SK-N-SH (cell line): ENCODE measurements at regions not wholly inside any gene's neighbourhood (a gene's known extent, or its start where the extent isn't known, plus 50 kb on each side); places are given as distances from the start of the nearest gene placed in this dataset.

Experiments
- CTCF ChIA-PET: fragments of 300-600, 350-600 bp; formaldehyde crosslinking; extraction: SDS; loops from one replicate; lab custom pipeline; 2021; lab: Yijun Ruan, JAX
- POLR2A ChIA-PET: fragments of 350-600 bp; sonication (Branson Sonifier 250); formaldehyde crosslinking; extraction: SDS; loops from one replicate; lab custom pipeline; 2020; ENCODE audit warnings: antibody characterized with exemption, inconsistent platforms; lab: Yijun Ruan, JAX
- DNase-seq: peaks from one replicate; pipeline ENCODE4 v3.0.0; 2012
- H2AFZ ChIP-seq: fragments of 200-600 bp; sonication (generic); 2 replicates; pipeline ENCODE4 v1.8.1; 2016; ENCODE audit warnings: antibody characterized with exemption, mild to moderate bottlenecking, low read depth
- H3F3A ChIP-seq: fragments of 200-600 bp; sonication (generic); replicated peaks from 2 replicates; pipeline ENCODE3; 2016; ENCODE audit warnings: antibody characterized with exemption, mild to moderate bottlenecking; ENCODE audit not compliant: insufficient read depth
- H3K27ac ChIP-seq, 2 experiments: fragments of 200-500 bp in 1 of 2; fragments of 200-600 bp in 1 of 2; sonication (Bioruptor generic) in 1 of 2; sonication (generic), shearing (Covaris generic) in 1 of 2; 2 replicates each; pipeline versions ENCODE4 v1.5.1 to v1.6.1; 2014 to 2016; ENCODE audit warnings: low read depth in 2 of 2, inconsistent platforms in 1 of 2, low read length in 1 of 2, mild to moderate bottlenecking in 1 of 2, mixed read lengths in 1 of 2
- H3K27me3 ChIP-seq: fragments of 200-600 bp; sonication (generic), shearing (Covaris generic); 2 replicates; pipeline ENCODE4 v1.6.1; 2016; ENCODE audit warnings: mixed run types; ENCODE audit not compliant: insufficient read depth
- H3K36me3 ChIP-seq, 2 experiments: fragments of 200-500 bp in 1 of 2; fragments of 200-600 bp in 1 of 2; sonication (Bioruptor generic) in 1 of 2; sonication (generic) in 1 of 2; replicated peaks in 1 of 2; 2 replicates each; pipeline versions ENCODE3 to v1.5.1; 2014 to 2016; ENCODE audit warnings: low read length in 1 of 2, mild to moderate bottlenecking in 1 of 2; ENCODE audit not compliant: insufficient read depth in 2 of 2, control insufficient read depth in 1 of 2
- H3K4me1 ChIP-seq, 2 experiments: fragments of 200-500 bp in 1 of 2; fragments of 200-600 bp in 1 of 2; sonication (Bioruptor generic) in 1 of 2; sonication (generic), shearing (Covaris generic) in 1 of 2; 2 replicates each; pipeline versions ENCODE4 v1.5.1 to v1.6.1; 2014 to 2016; ENCODE audit warnings: low read depth in 1 of 2, low read length in 1 of 2, mixed run types in 1 of 2; ENCODE audit not compliant: insufficient read depth in 2 of 2, control insufficient read depth in 1 of 2
- H3K4me2 ChIP-seq: fragments of 200-600 bp; sonication (generic), shearing (Covaris generic); 2 replicates; pipeline ENCODE4 v1.6.1; 2017; ENCODE audit warnings: mixed run types
- H3K4me3 ChIP-seq, 2 experiments: fragments of 200-500 bp in 1 of 2; fragments of 200-600 bp in 1 of 2; sonication (Bioruptor generic) in 1 of 2; sonication (generic), shearing (Covaris generic) in 1 of 2; 2 replicates each; pipeline versions ENCODE4 v1.5.1 to v1.8.1; 2014 to 2016; ENCODE audit warnings: low read depth in 2 of 2, inconsistent platforms in 1 of 2, low read length in 1 of 2, mild to moderate bottlenecking in 1 of 2, mixed read lengths in 1 of 2, moderate library complexity in 1 of 2
- H3K79me2 ChIP-seq: fragments of 200-600 bp; sonication (generic); 2 replicates; pipeline ENCODE4 v1.8.1; 2017; ENCODE audit warnings: mild to moderate bottlenecking; ENCODE audit not compliant: insufficient read depth
- H3K9ac ChIP-seq: fragments of 200-600 bp; sonication (generic); 2 replicates; pipeline ENCODE4 v1.6.1; 2017; ENCODE audit warnings: mixed run types
- H3K9me2 ChIP-seq: fragments of 200-600 bp; sonication (generic); 2 replicates; pipeline ENCODE4 v1.6.1; 2017; ENCODE audit warnings: mixed run types
- H3K9me3 ChIP-seq: fragments of 200-600 bp; sonication (generic); 2 replicates; pipeline ENCODE4 v1.6.1; 2017; ENCODE audit warnings: mixed run types, mild to moderate bottlenecking, moderate library complexity
- H4K20me1 ChIP-seq: fragments of 200-600 bp; sonication (generic); 2 replicates; pipeline ENCODE4 v1.6.1; 2017; ENCODE audit warnings: mild to moderate bottlenecking, mixed run types; ENCODE audit not compliant: insufficient read depth
- ELF1 ChIP-seq: IDR thresholded peaks from 2 replicates; pipeline ENCODE4 v1.4.0; 2012
- FOSL2 ChIP-seq: IDR thresholded peaks from 2 replicates; pipeline ENCODE4 v1.4.0; 2012; ENCODE audit warnings: low read depth, mild to moderate bottlenecking, moderate library complexity, borderline replicate concordance
- GATA2 ChIP-seq: sonication (generic); formaldehyde crosslinking; IDR thresholded peaks from 2 replicates; pipeline ENCODE4 v1.5.0; 2020; ENCODE audit warnings: mild to moderate bottlenecking, missing genetic modification reagents
- JUND ChIP-seq: IDR thresholded peaks from 2 replicates; pipeline ENCODE4 v1.4.0; 2012
- MEF2A ChIP-seq: IDR thresholded peaks from 2 replicates; pipeline ENCODE4 v1.4.0; 2012; ENCODE audit warnings: low read depth, borderline replicate concordance
- MXI1 ChIP-seq: IDR thresholded peaks from 2 replicates; pipeline ENCODE4 v1.6.1; 2012; ENCODE audit warnings: mild to moderate bottlenecking, low read depth, low read length, improper control_type of control experiment
- RAD21 ChIP-seq: IDR thresholded peaks from 2 replicates; pipeline ENCODE4 v1.6.1; 2012; ENCODE audit warnings: mild to moderate bottlenecking, low read length
- RFX5 ChIP-seq: IDR thresholded peaks from 2 replicates; pipeline ENCODE4 v1.6.1; 2012; ENCODE audit warnings: mild to moderate bottlenecking, improper control_type of control experiment, low read length
- RXRA ChIP-seq: IDR thresholded peaks from 2 replicates; pipeline ENCODE4 v1.4.0; 2012; ENCODE audit warnings: low read depth, mild to moderate bottlenecking, borderline replicate concordance
- TAF1 ChIP-seq: IDR thresholded peaks from 2 replicates; pipeline ENCODE4 v1.6.1; 2012; ENCODE audit warnings: low read depth, mild to moderate bottlenecking, low read length, moderate library complexity, borderline replicate concordance
- YY1 ChIP-seq: IDR thresholded peaks from 2 replicates; pipeline ENCODE4 v1.4.0; 2012; ENCODE audit warnings: low read depth, mild to moderate bottlenecking
- WGBS: methylation state at CpG from one replicate; pipeline ENCODE4 v1.1.6; 2017; ENCODE audit warnings: low lambda C conversion rate; 5-methylcytosine and 5-hydroxymethylcytosine counted together
- TF ChIP-seq, protein P1 (sequence below): fragments of 150-350 bp; IDR thresholded peaks from 2 replicates; pipeline ENCODE4 v1.6.1; 2016; ENCODE audit warnings: mild to moderate bottlenecking, low read depth, low read length
- TF ChIP-seq, protein P2 (sequence below): IDR thresholded peaks from 2 replicates; pipeline ENCODE4 v1.6.1; 2012; ENCODE audit warnings: mild to moderate bottlenecking, low read depth, low read length, moderate library complexity
- TF ChIP-seq, protein P3 (sequence below): IDR thresholded peaks from 2 replicates; pipeline ENCODE4; 2012
- TF ChIP-seq, protein P4 (sequence below): IDR thresholded peaks from 2 replicates; pipeline ENCODE4 v1.4.0; 2012; ENCODE audit warnings: low read depth, borderline replicate concordance
- TF ChIP-seq, protein P5 (sequence below): fragments of 150-350 bp; IDR thresholded peaks from 2 replicates; pipeline ENCODE4 v1.6.1; 2017; ENCODE audit warnings: antibody characterized with exemption, low read length, low read depth, borderline replicate concordance
- TF ChIP-seq, protein P6 (sequence below): IDR thresholded peaks from 2 replicates; pipeline ENCODE4 v1.4.0; 2012; ENCODE audit warnings: low read depth, borderline replicate concordance
- TF ChIP-seq, protein P7 (sequence below): IDR thresholded peaks from 2 replicates; pipeline ENCODE4 v1.4.0; 2012; ENCODE audit warnings: low read depth

DNA sequence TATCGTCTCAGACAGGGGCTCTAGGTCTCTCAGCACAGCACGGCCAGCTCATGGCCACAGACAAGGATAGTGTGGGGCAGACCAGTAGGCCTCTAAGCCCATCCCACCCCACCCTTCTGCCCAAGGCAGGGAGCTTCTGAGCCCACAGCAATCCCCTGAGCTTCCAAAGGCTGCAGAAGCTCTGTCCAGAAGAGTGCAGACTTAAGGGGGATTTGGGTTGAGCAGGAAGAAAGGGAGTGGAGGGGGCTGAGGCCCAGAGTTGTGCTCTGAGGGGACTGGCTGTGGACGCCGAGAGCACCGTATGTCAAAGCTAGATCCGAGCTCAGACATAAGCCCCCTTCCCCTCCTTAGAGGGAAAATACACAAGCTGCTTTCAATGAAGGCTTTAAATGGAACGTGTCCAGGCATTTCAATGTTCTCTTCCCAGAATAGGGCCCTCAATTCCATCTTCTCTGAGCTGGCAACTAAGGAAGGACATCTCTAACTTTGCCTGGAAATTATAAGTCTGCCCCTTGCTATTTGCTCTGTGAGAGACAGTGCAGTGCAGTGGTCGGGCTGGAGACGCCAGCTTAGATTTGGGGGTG is 116.4 kb upstream of the RPL38 start (continued):
- TF ChIP-seq, protein P1, sequence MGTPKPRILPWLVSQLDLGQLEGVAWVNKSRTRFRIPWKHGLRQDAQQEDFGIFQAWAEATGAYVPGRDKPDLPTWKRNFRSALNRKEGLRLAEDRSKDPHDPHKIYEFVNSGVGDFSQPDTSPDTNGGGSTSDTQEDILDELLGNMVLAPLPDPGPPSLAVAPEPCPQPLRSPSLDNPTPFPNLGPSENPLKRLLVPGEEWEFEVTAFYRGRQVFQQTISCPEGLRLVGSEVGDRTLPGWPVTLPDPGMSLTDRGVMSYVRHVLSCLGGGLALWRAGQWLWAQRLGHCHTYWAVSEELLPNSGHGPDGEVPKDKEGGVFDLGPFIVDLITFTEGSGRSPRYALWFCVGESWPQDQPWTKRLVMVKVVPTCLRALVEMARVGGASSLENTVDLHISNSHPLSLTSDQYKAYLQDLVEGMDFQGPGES: no peak
- TF ChIP-seq GATA2 (CRISPR knock-in tag): no peak

DNA sequence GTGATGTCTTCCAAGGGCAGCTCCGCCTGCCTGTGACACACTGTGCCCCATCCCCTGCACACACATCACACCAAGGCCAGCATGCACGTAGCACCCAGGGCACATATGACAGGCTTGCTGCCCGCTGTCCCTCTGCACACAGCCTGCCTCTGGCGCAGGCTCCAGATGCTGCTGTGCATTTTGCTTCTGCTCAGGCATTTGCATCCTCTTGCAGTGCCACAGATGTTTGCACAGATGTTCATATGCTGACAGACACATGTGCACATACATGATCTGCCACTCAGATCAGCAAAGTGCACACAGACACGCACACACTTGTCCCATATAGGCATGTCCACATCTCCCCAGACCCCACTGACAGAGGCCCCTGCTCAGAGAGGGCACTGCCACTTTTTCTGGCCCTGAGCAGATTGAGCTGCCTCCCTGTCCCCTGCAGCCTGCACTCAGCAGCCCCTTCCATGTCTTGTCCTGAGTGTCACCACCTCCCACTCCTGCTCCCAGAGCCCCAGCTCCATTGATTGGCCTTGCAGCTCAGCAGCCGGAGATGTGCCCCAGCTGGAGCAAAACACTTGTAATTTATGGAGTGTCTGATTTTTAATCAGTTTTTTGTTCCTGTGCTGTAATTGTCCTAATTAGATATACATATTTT is 115.1 kb upstream of the RPL38 start:
- 20% methylated on average over 6 of the region's 6 CpGs for WGBS
- no peaks in the 10 kb centered on the region for H3K9me2 ChIP-seq
- POLR2A ChIA-PET: interaction anchor here (0.7 kb wide), 1 partner anchor 30 kb away, joined by 3 read pairs; no protein-coding TSS in a partner anchor
- TF ChIP-seq TAF1: no peak
- no peak for TF ChIP-seq YY1
- TF ChIP-seq ELF1: no peak
- TF ChIP-seq, protein P2, sequence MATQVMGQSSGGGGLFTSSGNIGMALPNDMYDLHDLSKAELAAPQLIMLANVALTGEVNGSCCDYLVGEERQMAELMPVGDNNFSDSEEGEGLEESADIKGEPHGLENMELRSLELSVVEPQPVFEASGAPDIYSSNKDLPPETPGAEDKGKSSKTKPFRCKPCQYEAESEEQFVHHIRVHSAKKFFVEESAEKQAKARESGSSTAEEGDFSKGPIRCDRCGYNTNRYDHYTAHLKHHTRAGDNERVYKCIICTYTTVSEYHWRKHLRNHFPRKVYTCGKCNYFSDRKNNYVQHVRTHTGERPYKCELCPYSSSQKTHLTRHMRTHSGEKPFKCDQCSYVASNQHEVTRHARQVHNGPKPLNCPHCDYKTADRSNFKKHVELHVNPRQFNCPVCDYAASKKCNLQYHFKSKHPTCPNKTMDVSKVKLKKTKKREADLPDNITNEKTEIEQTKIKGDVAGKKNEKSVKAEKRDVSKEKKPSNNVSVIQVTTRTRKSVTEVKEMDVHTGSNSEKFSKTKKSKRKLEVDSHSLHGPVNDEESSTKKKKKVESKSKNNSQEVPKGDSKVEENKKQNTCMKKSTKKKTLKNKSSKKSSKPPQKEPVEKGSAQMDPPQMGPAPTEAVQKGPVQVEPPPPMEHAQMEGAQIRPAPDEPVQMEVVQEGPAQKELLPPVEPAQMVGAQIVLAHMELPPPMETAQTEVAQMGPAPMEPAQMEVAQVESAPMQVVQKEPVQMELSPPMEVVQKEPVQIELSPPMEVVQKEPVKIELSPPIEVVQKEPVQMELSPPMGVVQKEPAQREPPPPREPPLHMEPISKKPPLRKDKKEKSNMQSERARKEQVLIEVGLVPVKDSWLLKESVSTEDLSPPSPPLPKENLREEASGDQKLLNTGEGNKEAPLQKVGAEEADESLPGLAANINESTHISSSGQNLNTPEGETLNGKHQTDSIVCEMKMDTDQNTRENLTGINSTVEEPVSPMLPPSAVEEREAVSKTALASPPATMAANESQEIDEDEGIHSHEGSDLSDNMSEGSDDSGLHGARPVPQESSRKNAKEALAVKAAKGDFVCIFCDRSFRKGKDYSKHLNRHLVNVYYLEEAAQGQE: no peak
- no peak for TF ChIP-seq MXI1
- TF ChIP-seq FOSL2: no peak
- TF ChIP-seq, protein P3, sequence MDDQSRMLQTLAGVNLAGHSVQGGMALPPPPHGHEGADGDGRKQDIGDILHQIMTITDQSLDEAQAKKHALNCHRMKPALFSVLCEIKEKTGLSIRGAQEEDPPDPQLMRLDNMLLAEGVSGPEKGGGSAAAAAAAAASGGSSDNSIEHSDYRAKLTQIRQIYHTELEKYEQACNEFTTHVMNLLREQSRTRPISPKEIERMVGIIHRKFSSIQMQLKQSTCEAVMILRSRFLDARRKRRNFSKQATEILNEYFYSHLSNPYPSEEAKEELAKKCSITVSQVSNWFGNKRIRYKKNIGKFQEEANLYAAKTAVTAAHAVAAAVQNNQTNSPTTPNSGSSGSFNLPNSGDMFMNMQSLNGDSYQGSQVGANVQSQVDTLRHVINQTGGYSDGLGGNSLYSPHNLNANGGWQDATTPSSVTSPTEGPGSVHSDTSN: no peak
- TF ChIP-seq, protein P4, sequence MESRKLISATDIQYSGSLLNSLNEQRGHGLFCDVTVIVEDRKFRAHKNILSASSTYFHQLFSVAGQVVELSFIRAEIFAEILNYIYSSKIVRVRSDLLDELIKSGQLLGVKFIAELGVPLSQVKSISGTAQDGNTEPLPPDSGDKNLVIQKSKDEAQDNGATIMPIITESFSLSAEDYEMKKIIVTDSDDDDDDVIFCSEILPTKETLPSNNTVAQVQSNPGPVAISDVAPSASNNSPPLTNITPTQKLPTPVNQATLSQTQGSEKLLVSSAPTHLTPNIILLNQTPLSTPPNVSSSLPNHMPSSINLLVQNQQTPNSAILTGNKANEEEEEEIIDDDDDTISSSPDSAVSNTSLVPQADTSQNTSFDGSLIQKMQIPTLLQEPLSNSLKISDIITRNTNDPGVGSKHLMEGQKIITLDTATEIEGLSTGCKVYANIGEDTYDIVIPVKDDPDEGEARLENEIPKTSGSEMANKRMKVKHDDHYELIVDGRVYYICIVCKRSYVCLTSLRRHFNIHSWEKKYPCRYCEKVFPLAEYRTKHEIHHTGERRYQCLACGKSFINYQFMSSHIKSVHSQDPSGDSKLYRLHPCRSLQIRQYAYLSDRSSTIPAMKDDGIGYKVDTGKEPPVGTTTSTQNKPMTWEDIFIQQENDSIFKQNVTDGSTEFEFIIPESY: no peak
- no peak for TF ChIP-seq RAD21
- no peak for TF ChIP-seq RFX5
- TF ChIP-seq, protein P1: no peak
- no peak for TF ChIP-seq GATA2 (CRISPR knock-in tag)
- TF ChIP-seq JUND: no peak
- no peak for TF ChIP-seq RXRA
- TF ChIP-seq, protein P5, sequence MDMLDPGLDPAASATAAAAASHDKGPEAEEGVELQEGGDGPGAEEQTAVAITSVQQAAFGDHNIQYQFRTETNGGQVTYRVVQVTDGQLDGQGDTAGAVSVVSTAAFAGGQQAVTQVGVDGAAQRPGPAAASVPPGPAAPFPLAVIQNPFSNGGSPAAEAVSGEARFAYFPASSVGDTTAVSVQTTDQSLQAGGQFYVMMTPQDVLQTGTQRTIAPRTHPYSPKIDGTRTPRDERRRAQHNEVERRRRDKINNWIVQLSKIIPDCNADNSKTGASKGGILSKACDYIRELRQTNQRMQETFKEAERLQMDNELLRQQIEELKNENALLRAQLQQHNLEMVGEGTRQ: no peak
- TF ChIP-seq, protein P6, sequence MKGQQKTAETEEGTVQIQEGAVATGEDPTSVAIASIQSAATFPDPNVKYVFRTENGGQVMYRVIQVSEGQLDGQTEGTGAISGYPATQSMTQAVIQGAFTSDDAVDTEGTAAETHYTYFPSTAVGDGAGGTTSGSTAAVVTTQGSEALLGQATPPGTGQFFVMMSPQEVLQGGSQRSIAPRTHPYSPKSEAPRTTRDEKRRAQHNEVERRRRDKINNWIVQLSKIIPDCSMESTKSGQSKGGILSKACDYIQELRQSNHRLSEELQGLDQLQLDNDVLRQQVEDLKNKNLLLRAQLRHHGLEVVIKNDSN: no peak
- no peak for TF ChIP-seq MEF2A
- TF ChIP-seq, protein P7, sequence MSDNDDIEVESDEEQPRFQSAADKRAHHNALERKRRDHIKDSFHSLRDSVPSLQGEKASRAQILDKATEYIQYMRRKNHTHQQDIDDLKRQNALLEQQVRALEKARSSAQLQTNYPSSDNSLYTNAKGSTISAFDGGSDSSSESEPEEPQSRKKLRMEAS: no peak

More for the DNA sequence above, 115.1 kb upstream of the RPL38 start:
- H3K36me3 ChIP-seq: no peaks in the 10 kb centered on the region
- CTCF ChIA-PET: interaction anchor here (0.7 to 6.7 kb wide), 9 partner anchors 20 to 445 kb away, joined by 3 to 50 read pairs (median 17); no protein-coding TSS in a partner anchor
- no peak for DNase-seq
- H3K27me3 ChIP-seq: no peaks in the 10 kb centered on the region
- no peak overlapping the region for H3K4me3 ChIP-seq
- no peaks in the 10 kb centered on the region for H3F3A ChIP-seq
- H3K4me1 ChIP-seq: no peaks in the 10 kb centered on the region
- no peaks in the 10 kb centered on the region for H4K20me1 ChIP-seq
- no peak overlapping the region for H3K27ac ChIP-seq
- H2AFZ ChIP-seq: no peak overlapping the region
- no peak overlapping the region for H3K9ac ChIP-seq
- peaks cover 4% of the 10 kb centered on the region; the same call in 1 of the 2 replicates for H3K9me3 ChIP-seq
- no peaks in the 10 kb centered on the region for H3K79me2 ChIP-seq
- no peak overlapping the region for H3K4me2 ChIP-seq
